ENCODE measurements at regions not wholly inside any gene's neighbourhood (a gene's known extent, or its start where the extent isn't known, plus 50 kb on each side); places are given as distances from the start of the nearest gene placed in this dataset.

DNA sequence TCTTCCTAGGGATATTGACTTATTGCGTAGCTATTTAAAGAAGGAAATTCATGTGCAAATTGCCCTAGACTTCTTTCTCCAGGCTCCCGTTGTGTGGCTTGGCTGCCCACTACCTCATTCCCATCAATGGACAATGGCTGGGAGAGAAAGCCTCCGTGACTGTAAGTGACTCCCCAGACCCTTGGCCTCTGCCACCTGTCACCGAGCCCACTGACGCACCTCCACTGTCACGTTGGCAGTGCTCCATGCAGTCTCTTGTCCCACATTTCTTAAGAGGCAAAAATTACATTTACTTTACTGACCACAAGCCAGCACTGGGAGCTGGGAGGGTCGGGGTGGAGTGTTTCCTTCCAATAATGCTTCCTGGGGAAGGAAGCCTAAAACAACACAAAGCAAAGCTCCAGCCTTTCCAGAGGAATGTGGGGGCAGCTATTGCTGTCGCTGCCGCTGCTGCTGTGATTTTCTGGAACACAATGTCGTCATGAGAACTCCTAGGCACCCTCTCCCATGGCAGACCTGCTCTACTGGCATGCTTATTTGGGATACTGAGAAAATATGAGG lies 89.7 kb upstream of the STEAP1B start:
- peak in 13 of 58 donors; percentile 5 to 59 (median 17) for DNase-seq

DNA sequence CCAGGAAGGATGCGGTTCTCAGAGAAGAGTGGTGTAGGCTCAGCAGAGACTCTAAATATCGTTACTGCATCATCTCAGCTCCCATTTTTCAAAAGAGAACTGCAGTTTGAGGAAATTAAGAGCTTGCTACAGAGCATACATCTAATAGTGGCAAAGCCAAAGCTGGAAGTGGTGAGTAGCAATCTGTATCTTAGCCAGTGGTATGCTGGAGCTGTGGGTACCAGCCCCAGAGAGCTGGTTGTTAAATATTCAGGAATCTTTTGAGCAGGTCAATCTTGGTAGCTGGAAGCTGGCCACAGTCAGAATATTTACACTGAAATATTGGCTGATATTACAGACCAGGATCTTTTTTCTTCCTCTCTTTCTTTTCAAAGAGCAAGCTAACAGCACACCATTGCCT lies 88.4 kb upstream of the STEAP1B start:
- no peak for DNase-seq

DNA sequence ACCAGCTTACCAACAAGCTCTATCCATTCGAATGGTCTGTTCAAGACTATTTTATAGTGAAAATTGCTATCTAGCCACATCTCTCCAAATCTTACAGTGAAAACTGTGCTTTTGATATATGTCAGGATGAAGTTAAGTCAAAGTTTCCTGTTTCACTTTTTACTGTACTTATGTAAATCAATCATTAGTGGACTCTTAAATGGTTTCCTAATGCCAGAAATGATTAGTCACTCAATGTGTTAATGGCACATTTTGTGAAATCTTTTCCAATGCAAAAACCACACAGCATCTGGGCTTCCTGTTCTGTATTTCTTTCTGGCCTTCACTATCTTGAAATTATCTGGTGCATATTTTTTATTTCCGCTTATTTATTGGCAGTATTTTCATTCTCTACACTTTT lies 87.3 kb upstream of the STEAP1B start:
- no peak for DNase-seq

DNA sequence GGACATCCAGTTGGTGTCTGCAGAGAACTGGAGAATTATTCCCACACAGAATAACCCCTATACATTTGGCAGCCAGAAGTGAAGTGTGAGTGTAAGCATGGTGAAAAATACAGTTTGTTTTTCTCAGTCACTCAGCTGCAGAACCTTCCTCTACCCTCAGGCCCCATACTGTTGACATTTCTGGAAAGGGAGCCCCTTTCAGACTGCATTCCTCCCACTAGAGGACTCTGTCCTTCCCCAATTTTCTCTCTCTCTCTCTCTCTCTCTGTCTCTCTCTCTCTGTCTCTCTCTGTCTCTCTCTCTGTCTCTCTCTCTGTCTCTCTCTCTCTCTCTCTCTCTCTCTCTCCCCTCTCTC lies 86.8 kb upstream of the STEAP1B start:
- no peak for DNase-seq

DNA sequence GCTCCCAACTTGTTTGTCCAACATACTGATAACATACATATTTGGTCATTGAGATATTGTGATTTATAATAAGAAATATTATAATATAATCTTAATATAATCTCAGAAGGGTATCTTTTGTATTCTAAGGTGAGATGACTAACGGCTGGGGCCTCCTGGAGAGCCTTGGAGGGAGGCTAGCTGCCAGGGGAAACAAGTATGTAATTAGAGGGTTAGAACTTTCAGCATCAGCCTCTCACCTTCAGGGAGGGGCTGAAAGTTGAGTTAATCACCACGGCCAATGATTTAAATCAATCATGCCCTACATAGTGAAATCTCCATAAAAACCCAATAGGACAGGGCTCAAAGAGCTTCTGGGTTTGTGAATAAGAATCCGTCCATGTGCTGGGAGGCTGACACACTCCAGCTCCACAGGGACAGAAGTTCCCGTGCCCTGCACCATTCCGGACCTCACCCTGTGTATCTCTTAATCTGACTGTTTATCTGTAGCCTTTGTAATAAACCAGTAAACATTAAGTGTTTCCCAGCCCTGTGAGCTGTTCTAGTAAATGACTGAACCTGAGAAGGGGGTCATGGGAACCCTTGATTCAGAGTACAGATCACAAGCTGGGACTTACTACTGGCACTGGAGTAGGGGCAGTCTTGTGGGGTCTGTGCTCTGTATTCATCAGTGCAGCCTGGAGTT lies 86.3 kb upstream of the STEAP1B start:
- no peak for DNase-seq

DNA sequence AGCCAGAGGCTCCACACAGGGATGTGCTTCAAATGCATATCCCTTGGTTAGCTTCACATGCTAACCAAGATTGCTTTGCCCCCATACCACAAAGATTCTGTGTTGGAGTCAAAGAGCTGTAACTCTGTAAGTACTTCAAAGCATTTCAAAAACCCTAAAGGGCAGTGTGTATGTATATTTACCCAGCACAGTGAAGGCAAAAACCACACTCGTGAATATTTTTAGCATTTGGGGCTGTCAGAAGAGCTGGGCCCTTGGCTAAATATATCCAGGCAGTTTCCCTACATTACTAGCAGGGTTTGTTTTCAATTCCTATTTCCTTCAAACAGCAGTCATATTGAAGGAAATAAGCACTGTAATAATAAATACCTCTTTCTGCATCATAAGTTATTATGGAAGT lies 84.2 kb upstream of the STEAP1B start:
- no peak for DNase-seq

DNA sequence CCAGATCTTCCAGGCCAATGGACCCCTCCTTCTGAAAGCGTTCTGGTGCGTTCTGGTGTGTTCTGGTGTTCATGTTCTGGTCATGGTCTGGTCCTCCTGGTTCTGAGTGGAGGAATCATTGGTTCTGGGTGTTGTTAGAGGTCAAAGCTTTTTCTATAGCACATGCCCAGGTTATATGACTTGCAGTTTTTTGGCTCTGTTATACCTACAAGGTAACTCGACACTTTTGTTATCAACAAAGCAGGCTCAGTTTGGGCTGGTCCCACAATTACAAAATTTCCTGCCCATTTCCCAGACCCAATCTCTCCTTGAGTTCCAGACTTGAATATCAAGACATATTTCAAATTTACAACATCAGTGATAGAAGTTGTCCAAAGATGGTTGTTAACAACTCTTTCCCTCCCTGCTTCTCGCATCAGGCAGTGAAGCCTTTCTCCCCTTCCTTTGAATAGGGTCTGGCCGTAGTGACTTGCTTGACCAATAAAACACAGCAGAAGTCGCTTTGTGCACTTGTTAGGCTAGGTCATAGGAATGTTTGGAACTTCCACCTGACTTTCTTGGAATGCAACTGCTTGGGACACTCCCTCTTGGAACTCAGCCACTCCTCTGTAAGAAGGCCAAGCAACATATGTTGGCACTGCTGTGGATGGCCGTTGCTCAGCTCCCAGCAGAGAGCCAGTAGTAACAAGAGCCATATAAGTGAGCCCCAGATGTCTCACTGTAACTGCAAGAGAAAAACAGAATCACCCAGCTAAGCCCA lies 83.1 kb upstream of the STEAP1B start:
- no peak for DNase-seq

DNA sequence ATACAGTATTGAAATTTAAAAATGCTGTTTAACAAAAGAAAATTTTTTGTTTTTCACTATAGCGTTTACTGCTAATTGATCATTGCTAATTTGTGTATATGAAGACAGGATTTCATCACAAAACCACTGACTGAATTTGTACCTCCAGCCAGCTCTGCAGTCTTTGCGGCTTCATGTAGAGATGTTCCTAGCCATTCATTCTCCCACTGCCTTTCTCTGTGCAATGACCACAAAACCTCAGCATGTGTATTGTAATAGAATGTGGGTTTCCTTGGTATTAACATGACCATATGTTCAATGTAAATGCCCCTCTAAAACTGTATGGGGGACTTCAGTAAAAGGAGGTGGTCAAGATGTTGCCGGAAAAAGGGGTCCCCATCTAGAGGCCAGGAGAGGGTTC lies 81.1 kb upstream of the STEAP1B start:
- no peak for DNase-seq

DNA sequence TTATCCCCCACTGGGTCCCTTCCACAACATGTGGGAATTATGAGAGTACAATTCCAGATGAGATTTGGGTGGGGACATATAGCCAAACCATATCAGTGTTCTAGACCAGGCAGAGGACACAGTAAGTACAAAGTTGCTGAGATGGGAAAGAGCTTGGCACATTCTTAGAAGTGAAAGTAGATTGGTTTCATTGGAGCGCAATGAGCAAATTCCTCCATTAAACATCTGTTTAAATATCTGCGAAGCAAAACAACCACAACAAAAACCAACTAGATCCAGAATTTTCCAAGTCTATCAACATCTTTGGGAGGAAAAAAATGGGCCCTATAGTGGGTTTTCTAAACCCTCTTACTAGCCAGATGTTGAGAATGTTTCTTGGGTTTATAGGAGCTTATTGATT lies 80.0 kb upstream of the STEAP1B start:
- DNase-seq: no peak

DNA sequence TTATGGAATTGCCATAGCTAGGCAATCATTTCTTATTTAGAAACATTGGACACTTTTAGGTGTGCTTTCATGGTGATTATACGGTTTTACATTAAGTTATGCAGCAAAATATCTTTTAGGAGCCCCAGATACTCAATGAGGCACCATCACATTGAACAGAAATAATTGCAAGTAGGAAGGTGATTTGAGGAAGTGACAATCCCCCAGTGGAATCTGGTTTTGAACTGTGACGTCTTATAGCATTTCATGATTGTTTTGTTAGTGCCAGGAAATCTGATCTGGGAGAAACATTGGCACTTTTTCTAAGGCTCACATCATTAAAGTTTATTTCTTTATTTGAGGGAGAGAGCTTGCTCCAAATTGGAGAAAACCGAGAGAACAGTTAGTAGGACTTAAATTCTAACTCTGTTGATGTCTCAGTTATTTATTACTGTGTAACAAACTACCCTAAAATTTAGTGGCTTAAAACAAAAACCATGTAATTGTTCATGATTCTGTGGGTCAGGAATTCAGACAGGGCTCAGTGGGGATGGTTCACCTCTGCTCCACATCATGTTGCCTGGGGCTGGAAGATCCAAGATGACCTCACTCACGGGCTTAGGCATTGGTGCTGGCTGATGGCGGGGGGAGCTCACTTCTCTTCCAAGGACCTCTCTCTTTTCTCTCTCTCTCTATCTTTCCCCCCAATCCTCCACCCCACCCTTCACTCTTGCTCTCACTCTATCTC lies 78.2 kb upstream of the STEAP1B start:
- DNase-seq: no peak

DNA sequence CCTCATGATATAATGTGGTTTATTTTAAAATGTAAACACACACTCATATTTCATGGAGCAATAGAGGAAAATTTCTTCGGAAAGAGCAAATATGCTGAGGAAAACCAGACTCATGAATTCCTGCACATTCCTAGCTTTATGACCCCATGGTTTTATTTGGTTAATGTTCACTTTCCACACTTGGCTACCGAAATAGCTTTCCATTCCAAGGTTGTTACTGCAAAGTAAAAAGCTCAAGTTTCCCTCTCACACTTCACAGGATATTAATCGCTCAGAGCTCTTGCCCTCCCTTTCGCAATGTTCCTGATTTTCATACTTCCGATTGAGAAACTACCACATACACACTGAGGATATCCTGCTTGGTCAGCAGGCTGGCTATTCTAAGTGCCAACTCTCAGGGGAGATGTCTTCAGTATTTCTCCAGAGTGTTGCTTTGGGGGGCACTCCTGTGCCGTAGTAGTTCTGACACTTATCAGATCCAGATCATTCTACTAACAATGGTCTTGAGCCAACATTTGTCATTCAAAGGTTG lies 77.5 kb upstream of the STEAP1B start:
- peak in 2 of 58 donors; percentile 4 to 32 for DNase-seq

DNA sequence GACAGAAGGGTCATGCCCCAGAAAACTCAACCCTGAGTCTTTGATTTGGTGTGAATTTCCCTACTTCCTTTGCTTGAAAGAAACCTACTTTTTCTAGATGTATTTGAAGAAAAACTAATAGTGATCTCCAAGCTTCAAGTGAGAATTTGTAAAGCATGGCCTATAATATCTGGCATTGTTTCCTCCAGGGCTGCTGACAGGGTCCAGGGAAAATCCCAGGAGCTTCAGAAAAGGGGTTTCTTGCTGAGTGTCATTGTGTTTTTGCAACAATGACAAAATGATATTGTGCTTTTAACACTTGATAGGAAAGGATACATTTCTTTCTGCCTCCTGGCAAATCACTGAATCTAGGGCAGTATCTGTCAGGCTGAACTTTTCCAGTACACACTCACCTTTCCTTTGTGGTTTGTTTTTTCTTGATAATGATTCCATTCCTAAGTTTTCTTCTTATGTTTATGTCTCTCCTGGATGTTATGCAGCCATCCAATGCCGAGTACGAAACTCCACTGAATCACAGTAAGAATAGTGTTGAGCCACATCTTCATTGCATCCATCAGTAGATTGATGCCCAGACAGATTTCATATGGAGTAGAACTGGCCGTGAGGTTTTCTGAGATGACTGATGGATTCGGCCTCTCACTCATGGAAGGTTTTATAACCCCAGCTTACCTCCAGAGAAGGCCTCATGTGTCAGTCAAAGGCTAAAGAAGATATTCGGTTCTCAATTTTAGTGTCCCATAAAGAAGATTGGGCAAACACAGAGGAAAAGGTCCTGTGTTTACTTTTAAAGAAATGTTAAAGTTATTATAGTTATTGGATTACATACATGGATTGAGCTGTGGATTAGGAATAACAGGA lies 76.9 kb upstream of the STEAP1B start:
- no peak for DNase-seq

DNA sequence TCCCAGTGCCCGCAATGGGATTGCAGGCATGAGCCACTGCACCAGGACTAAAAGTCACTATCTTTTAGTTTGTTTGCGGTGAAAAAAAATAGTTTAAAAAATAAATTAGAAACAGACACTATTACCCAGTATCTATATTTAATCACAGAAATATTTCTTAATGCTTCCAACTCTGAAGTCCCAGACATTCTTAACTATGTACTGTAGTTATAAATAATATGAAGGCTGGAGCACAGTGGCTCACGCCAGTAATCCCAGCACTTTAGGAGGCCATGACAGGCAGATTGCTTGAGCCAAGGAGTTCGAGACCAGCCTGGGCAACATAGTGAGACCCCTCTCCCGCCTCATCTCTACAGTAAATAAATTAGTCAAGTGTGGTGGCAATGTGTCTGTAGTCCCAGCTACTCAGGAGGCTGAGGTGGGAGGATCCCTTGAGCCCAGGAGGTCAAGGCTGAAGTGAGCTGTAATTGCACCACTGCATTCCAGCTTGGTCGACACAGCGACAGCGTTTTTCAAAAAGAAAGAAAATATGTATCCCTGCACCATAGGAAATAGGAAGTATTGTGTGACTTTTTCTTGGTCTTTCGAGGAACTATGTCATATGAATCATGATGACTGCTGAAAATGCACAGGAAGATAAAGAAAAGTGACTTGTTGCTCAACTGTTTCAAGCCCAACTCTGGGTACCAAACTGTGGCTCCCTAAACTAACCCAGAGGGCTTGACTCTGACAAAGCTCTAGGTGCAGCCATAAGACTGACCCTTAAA lies 74.9 kb upstream of the STEAP1B start:
- no peak for DNase-seq

DNA sequence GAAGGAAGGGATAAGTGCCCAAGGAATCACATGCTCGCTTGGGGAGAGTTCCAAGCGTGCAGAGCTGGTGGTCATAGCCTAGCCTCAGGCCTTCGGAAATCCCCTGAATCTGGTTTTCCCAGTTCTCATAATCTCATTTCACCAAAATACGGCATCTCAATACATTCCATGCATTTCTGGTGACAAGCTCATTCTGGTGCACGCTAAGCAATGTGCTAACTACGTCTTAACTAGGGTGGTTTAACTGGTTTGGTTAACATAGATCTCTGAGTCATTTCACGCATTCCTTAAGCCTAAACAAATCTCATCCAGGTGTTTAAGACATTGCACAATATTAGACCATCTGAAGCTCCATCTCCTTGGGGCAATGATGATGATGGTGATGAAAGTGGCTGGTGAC lies 72.9 kb upstream of the STEAP1B start:
- DNase-seq: no peak

DNA sequence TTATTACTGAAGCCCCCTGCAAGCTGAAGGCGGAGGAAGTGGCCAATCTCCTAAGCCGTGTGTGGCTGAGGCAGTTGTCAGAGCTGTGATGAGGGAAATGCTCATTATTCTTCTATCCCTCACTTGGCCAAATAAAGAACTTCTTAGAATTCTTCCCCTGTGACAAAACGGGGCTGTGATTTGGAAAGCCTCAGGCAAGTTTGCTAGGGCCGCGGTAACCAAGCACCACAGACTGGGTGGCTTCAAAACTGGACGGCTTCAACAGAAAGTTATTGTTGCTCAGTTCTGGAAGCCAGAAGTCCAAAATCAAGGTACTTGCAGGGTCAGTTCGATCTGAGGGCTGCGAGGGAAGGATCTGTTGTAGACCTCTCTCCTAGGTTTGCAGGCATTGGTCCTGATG lies 72.3 kb upstream of the STEAP1B start:
- no peak for DNase-seq

DNA sequence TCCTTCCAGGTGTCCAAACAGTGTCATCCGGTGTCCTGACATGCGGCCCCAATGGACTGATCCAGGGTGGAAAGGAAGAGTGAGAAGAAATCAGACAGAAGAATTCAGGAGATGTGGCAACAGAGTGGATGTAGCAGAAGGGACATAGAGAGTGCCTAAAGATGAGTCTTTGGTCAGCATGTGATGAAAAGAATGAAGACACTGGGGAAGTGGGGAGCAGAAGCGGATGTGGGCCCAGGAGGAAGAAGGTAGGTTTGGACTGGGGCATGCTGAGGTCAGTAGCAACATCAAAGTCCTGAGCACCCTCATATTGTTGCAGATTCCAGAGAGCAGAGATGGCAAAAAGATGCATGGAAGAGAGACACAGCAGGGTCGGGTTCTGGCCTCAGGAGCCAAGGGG lies 71.8 kb upstream of the STEAP1B start:
- peak in 1 of 58 donors; percentile 16 for DNase-seq

DNA sequence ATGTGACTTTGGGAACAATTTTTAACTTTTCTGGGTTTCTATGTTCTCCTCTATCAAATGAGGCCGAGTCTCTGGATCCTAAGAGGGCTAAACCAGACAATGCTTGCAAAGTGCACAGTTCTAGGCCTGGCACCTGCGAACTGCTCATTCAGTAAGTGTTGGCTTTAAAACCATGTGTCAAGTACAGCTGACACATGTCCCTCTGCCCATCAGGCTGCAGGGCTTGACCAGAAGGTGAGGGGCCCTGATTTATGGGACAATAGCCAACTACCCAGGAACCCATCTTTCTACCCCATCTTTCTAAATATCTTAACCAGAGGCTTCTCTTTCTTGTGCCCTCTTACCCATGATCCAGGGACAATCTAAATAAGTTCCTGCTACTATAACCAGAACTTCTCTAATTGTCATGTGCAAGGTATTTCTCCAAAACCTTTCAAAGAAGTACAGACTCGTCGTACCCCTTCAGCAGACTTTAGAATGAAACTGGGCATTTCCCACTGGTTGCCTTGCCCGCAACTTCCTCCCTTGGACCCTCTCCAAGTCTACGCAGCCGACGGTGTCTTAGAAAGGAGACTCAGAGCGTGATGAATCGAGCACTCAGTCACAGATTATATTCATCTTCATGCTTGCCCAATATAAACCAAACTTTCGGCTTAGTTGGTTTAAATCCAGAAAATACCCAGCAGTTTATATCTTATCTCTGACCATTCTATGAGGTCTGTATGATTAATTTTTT lies 69.8 kb upstream of the STEAP1B start:
- DNase-seq: peak in 3 of 58 donors; percentile 8 to 33 (median 29)

DNA sequence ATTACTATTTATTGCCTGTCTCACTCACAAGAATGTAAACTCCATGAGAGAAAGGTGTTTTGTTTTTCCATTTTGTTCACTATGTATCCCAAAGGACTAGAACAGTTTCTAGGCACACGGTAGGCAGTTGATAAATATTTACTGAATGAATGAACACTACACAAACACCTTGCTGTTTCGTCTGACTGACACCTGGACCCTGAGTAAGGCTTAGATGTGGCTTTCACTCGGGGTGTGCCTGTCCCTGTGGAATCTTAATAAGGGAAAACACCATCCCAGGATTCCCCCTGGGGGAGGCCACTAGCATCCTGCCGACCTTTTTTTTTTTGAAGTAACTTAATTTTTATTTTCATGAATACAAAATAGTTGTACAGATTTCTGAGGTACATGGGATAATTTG lies 66.6 kb upstream of the STEAP1B start:
- DNase-seq: no peak

DNA sequence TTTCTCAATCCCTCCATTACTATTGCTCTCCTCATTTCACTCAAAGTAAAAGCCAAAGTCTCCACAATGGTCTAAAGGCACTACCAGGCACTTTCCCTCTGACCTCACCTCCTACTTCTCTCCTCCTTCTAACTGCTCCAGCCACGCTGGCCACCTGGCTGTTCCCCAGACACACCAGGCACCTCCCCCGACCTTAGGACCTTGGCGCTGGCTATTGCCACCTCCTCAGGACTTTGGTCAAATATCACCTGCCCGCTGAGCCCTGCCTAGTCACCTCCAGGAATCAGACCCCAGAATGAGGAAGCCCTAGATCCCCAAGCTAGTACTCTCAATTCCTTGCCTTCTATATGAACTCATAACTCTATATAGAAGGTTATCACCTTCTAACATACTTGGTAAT lies 66.2 kb upstream of the STEAP1B start:
- DNase-seq: no peak
